H9 (cell line): ENCODE measurements at regions not wholly inside any gene's neighbourhood (a gene's known extent, or its start where the extent isn't known, plus 50 kb on each side); places are given as distances from the start of the nearest gene placed in this dataset.

Experiments
- DNase-seq: peaks from one replicate; pipeline ENCODE4 v3.0.0-alpha.2; 2017
- H2AFZ ChIP-seq: one replicate; pipeline ENCODE4 v1.6.1; 2013; ENCODE audit warnings: mild to moderate bottlenecking, low read length, control low read depth, moderate library complexity
- H2AK5ac ChIP-seq: 2 replicates; pipeline ENCODE4 v1.6.1; 2013; ENCODE audit warnings: low read length, control low read depth, mixed read lengths; ENCODE audit not compliant: insufficient read length
- H2BK120ac ChIP-seq: one replicate; pipeline ENCODE4 v1.6.1; 2013; ENCODE audit warnings: low read depth, mild to moderate bottlenecking, low read length, control low read depth, inconsistent platforms; ENCODE audit not compliant: poor library complexity, severe bottlenecking
- H2BK12ac ChIP-seq: 2 replicates; pipeline ENCODE4 v1.6.1; 2013; ENCODE audit warnings: low read length, control low read depth, mixed read lengths, low read depth; ENCODE audit not compliant: insufficient read length
- H2BK15ac ChIP-seq: 2 replicates; pipeline ENCODE4 v1.6.1; 2013; ENCODE audit warnings: low read depth, low read length, control low read depth
- H2BK20ac ChIP-seq: one replicate; pipeline ENCODE4 v1.6.1; 2013; ENCODE audit warnings: low read depth, mild to moderate bottlenecking, low read length, control low read depth, inconsistent platforms; ENCODE audit not compliant: poor library complexity, severe bottlenecking
- H2BK5ac ChIP-seq: 2 replicates; pipeline ENCODE4 v1.6.1; 2013; ENCODE audit warnings: low read length, control low read depth, mixed read lengths; ENCODE audit not compliant: insufficient read length
- H3K14ac ChIP-seq: 2 replicates; pipeline ENCODE4 v1.6.1; 2013; ENCODE audit warnings: low read length, control low read depth; ENCODE audit not compliant: insufficient read depth
- H3K18ac ChIP-seq: 2 replicates; pipeline ENCODE4 v1.6.1; 2013; ENCODE audit warnings: low read depth, mild to moderate bottlenecking, mixed read lengths, low read length, control low read depth; ENCODE audit not compliant: insufficient read length
- H3K23ac ChIP-seq: 2 replicates; pipeline ENCODE4 v1.6.1; 2013; ENCODE audit warnings: low read length, control low read depth, mixed read lengths, low read depth; ENCODE audit not compliant: insufficient read length
- H3K23me2 ChIP-seq: 2 replicates; pipeline ENCODE4 v1.6.1; 2013; ENCODE audit warnings: low read depth, mild to moderate bottlenecking, mixed read lengths, low read length, control low read depth; ENCODE audit not compliant: insufficient read length, poor library complexity, severe bottlenecking
- H3K27ac ChIP-seq: 2 replicates; pipeline ENCODE4 v1.5.1; 2013; ENCODE audit warnings: low read length, control low read depth, mixed read lengths, low read depth; ENCODE audit not compliant: insufficient read length
- H3K27me3 ChIP-seq: 2 replicates; pipeline ENCODE4 v1.6.1; 2013; ENCODE audit warnings: low read length, control low read depth, inconsistent platforms; ENCODE audit not compliant: insufficient read depth
- H3K4ac ChIP-seq: 2 replicates; pipeline ENCODE4 v1.6.1; 2013; ENCODE audit warnings: low read depth, mild to moderate bottlenecking, control low read depth, inconsistent platforms, low read length, moderate library complexity
- H3K4me1 ChIP-seq: 2 replicates; pipeline ENCODE4 v1.6.1; 2013; ENCODE audit warnings: low read length, control low read depth, inconsistent platforms; ENCODE audit not compliant: insufficient read depth
- H3K4me2 ChIP-seq: 2 replicates; pipeline ENCODE4 v1.6.1; 2013; ENCODE audit warnings: low read length, control low read depth, mixed read lengths; ENCODE audit not compliant: insufficient read length, insufficient read depth
- H3K56ac ChIP-seq: 2 replicates; pipeline ENCODE4 v1.6.1; 2013; ENCODE audit warnings: low read depth, mild to moderate bottlenecking, mixed read lengths, low read length, control low read depth; ENCODE audit not compliant: insufficient read length
- H3K79me1 ChIP-seq: 2 replicates; pipeline ENCODE4 v1.6.1; 2013; ENCODE audit warnings: low read depth, mild to moderate bottlenecking, moderate library complexity, low read length, control low read depth, inconsistent platforms; ENCODE audit not compliant: insufficient read depth, poor library complexity, severe bottlenecking
- H3K79me2 ChIP-seq: 2 replicates; pipeline ENCODE4 v1.6.1; 2013; ENCODE audit warnings: low read length, control low read depth, inconsistent platforms; ENCODE audit not compliant: insufficient read depth
- H3K9ac ChIP-seq: 2 replicates; pipeline ENCODE4 v1.6.1; 2013; ENCODE audit warnings: low read length, control low read depth, mixed read lengths; ENCODE audit not compliant: insufficient read length; ENCODE audit errors: extremely low read depth
- H3K9me3 ChIP-seq: one replicate; pipeline ENCODE4 v1.6.1; 2013; ENCODE audit warnings: low read depth, low read length, inconsistent platforms; ENCODE audit not compliant: control insufficient read depth
- H3T11ph ChIP-seq: one replicate; pipeline ENCODE4 v1.6.1; 2013; ENCODE audit warnings: mild to moderate bottlenecking, low read length, control low read depth, inconsistent platforms
- H4K20me1 ChIP-seq: one replicate; pipeline ENCODE4 v1.6.1; 2013; ENCODE audit not compliant: control insufficient read depth, insufficient read length, insufficient read depth
- H4K5ac ChIP-seq: 2 replicates; pipeline ENCODE4 v1.6.1; 2013; ENCODE audit warnings: low read depth, mild to moderate bottlenecking, mixed read lengths, low read length, control low read depth; ENCODE audit not compliant: insufficient read length
- H4K8ac ChIP-seq: replicated peaks from 2 replicates; pipeline ENCODE4 v1.6.1; 2013; ENCODE audit warnings: low read length, control low read depth, mixed read lengths, low read depth; ENCODE audit not compliant: insufficient read length
- H4K91ac ChIP-seq: 2 replicates; pipeline ENCODE4 v1.6.1; 2013; ENCODE audit warnings: low read depth, mild to moderate bottlenecking, moderate library complexity, mixed read lengths, low read length, control low read depth; ENCODE audit not compliant: insufficient read length
- H3K27ac Mint-ChIP-seq, 3 experiments: 2 replicates in 2 of 3; 3 replicates in 1 of 3; pipeline ENCODE4 v1.8.0; 2020 to 2021; ENCODE audit warnings: mixed read lengths in 3 of 3, mild to moderate bottlenecking in 1 of 3, moderate library complexity in 1 of 3
- H3K27me3 Mint-ChIP-seq: 2 replicates; pipeline ENCODE4 v1.8.0; 2021; ENCODE audit warnings: low read depth, mild to moderate bottlenecking, moderate library complexity, mixed read lengths
- H3K36me3 Mint-ChIP-seq, 3 experiments: 2 replicates in 2 of 3; 3 replicates in 1 of 3; pipeline ENCODE4 v1.8.0; 2020 to 2021; ENCODE audit warnings: low read depth in 3 of 3, mixed read lengths in 3 of 3; ENCODE audit not compliant: insufficient read depth in 1 of 3
- H3K4me1 Mint-ChIP-seq, 2 experiments: 2 replicates each; pipeline ENCODE4 v1.8.0; 2020; ENCODE audit warnings: mixed read lengths in 2 of 2
- H3K4me3 Mint-ChIP-seq, 2 experiments: 2 replicates in 1 of 2; 3 replicates in 1 of 2; pipeline ENCODE4 v1.8.0; 2020 to 2021; ENCODE audit warnings: mild to moderate bottlenecking in 2 of 2, mixed read lengths in 2 of 2, moderate library complexity in 1 of 2
- H3K9me3 Mint-ChIP-seq, 2 experiments: 2 replicates in 1 of 2; 3 replicates in 1 of 2; pipeline ENCODE4 v1.8.0; 2020; ENCODE audit warnings: mild to moderate bottlenecking in 2 of 2, mixed read lengths in 2 of 2, moderate library complexity in 1 of 2
- WGBS: extraction: QIAGEN DNeasy Blood & Tissue Kit; methylation state at CpG from one replicate; pipeline ENCODE4 v1.1.7; 2013; ENCODE audit warnings: missing lambda C conversion rate, low lambda C conversion rate, mixed read lengths; ENCODE audit not compliant: insufficient read length; ENCODE audit errors: extremely low coverage; 5-methylcytosine and 5-hydroxymethylcytosine counted together
- TF ChIP-seq, protein P1 (sequence below): fragments of 200-600 bp; sonication (generic); conservative IDR thresholded peaks from 3 replicates; pipeline ENCODE4 v1.8.0; 2021; ENCODE audit warnings: antibody characterized with exemption, mild to moderate bottlenecking

DNA sequence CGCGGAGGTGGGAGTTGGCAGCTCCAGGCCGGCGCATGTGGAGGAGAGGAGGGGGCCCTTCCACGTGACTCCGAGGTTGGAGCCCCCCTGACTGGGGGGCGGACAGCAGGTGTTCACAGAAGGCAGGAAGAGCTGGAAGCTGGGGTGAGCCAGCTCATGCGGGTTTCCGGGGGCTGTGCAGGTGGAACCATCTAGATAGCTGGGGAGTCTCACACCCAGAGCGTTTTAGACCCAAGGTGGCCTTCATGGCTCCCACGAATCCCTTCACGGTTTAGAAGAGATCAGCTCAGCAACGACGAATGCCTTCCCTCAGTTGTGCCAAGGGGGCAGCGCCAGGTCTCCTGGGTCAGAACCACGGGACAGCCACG, 740.5 kb upstream of the SALL3 start:
- no CpG with 5 or more reads among the region's 17 CpGs for WGBS
- H4K91ac ChIP-seq: no peak overlapping the region
- no peak overlapping the region for H3K27ac ChIP-seq
- H4K20me1 ChIP-seq: peaks cover 2% of the 10 kb centered on the region
- no peak overlapping the region for H3K9ac ChIP-seq
- TF ChIP-seq, protein P1, sequence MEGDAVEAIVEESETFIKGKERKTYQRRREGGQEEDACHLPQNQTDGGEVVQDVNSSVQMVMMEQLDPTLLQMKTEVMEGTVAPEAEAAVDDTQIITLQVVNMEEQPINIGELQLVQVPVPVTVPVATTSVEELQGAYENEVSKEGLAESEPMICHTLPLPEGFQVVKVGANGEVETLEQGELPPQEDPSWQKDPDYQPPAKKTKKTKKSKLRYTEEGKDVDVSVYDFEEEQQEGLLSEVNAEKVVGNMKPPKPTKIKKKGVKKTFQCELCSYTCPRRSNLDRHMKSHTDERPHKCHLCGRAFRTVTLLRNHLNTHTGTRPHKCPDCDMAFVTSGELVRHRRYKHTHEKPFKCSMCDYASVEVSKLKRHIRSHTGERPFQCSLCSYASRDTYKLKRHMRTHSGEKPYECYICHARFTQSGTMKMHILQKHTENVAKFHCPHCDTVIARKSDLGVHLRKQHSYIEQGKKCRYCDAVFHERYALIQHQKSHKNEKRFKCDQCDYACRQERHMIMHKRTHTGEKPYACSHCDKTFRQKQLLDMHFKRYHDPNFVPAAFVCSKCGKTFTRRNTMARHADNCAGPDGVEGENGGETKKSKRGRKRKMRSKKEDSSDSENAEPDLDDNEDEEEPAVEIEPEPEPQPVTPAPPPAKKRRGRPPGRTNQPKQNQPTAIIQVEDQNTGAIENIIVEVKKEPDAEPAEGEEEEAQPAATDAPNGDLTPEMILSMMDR: no peak
- H3K4ac ChIP-seq: no peak overlapping the region
- peak overlapping the region in 1 of 3 experiments; percentile 73; a peak in 2 of 7 replicates for H3K27ac Mint-ChIP-seq
- no peak overlapping the region for H4K8ac ChIP-seq
- H2AFZ ChIP-seq: no peak overlapping the region
- H3K23me2 ChIP-seq: no peaks in the 10 kb centered on the region
- no peak for DNase-seq
- peaks cover 7 to 8% of the 10 kb centered on the region in 2 experiments for H3K9me3 Mint-ChIP-seq
- H2BK12ac ChIP-seq: no peak overlapping the region
- no peak overlapping the region for H3K4me2 ChIP-seq
- peaks cover 20 to 24% of the 10 kb centered on the region in 2 experiments for H3K4me1 Mint-ChIP-seq
- H4K5ac ChIP-seq: no peak overlapping the region
- peaks cover 4 to 5% (median 4%) of the 10 kb centered on the region in 3 experiments; a peak in 6 of 7 replicates for H3K36me3 Mint-ChIP-seq
- no peak overlapping the region for H2BK15ac ChIP-seq
- H3K79me1 ChIP-seq: no peaks in the 10 kb centered on the region
- no peak overlapping the region for H3K14ac ChIP-seq
- no peak overlapping the region for H3T11ph ChIP-seq
- peaks cover 3% of the 10 kb centered on the region for H3K27me3 Mint-ChIP-seq
- no peak overlapping the region for H2AK5ac ChIP-seq
- no peaks in the 10 kb centered on the region for H3K79me2 ChIP-seq
- H2BK20ac ChIP-seq: no peak overlapping the region
- no peak overlapping the region for H3K4me3 Mint-ChIP-seq
- no peak overlapping the region for H2BK120ac ChIP-seq
- no peak overlapping the region for H3K56ac ChIP-seq
- no peak overlapping the region for H3K18ac ChIP-seq
- no peak overlapping the region for H3K23ac ChIP-seq
- no peaks in the 10 kb centered on the region for H3K4me1 ChIP-seq
- H3K27me3 ChIP-seq: no peaks in the 10 kb centered on the region
- no peak overlapping the region for H2BK5ac ChIP-seq
- H3K9me3 ChIP-seq: no peaks in the 10 kb centered on the region
